Esophagus squamous epithelium (tissue), 5 donors: ENCODE measurements at regions not wholly inside any gene's neighbourhood (a gene's known extent, or its start where the extent isn't known, plus 50 kb on each side); places are given as distances from the start of the nearest gene placed in this dataset.

Experiments
- DNase-seq: peaks from one replicate; lab custom pipeline; 2025; lab: John Stamatoyannopoulos, UW
- H3K27ac ChIP-seq, 4 donors: fragments of 200-600 bp; sonication (generic); one replicate each; pipeline ENCODE4 v1.5.1; 2016 to 2019; ENCODE audit warnings: mild to moderate bottlenecking in 1 of 4
- H3K27me3 ChIP-seq, 4 donors: fragments of 200-600 bp; sonication (generic); 1 replicate in 3 of 4; 2 replicates in 1 of 4; pipeline versions ENCODE4 v1.5.1 to v1.6.0; 2017 to 2021; ENCODE audit warnings: antibody characterized with exemption in 1 of 4
- H3K36me3 ChIP-seq, 3 donors: fragments of 200-600 bp; sonication (generic); one replicate each; pipeline ENCODE4 v1.5.1; 2016 to 2019
- H3K4me1 ChIP-seq, 3 donors: fragments of 200-600 bp; sonication (generic); one replicate each; pipeline ENCODE4 v1.5.1; 2017 to 2019
- H3K4me3 ChIP-seq, 4 donors: fragments of 200-600 bp; sonication (generic); 1 replicate in 3 of 4; 2 replicates in 1 of 4; pipeline ENCODE4 v1.5.1; 2016 to 2019; ENCODE audit warnings: mild to moderate bottlenecking in 2 of 4, moderate library complexity in 1 of 4
- H3K9me3 ChIP-seq, 3 donors: fragments of 200-600 bp; sonication (generic); one replicate each; pipeline ENCODE4 v1.5.1; 2016 to 2019
- CTCF ChIP-seq, 6 experiments: fragments of 450-650 bp in 4 of 6; fragments of 200-600 bp in 2 of 6; sonication (generic) in 2 of 6; IDR thresholded peaks; one replicate each; pipeline ENCODE4 v1.5.1; 2016 to 2019; ENCODE audit warnings: antibody characterized with exemption in 6 of 6, mild to moderate bottlenecking in 4 of 6, moderate library complexity in 4 of 6
- POLR2A ChIP-seq, 4 donors: fragments of 450-650 bp; IDR thresholded peaks; one replicate each; pipeline ENCODE4 v1.6.1; 2017; ENCODE audit warnings: antibody characterized with exemption in 4 of 4, mild to moderate bottlenecking in 4 of 4, moderate library complexity in 3 of 4
- WGBS, 2 donors: methylation state at CpG; one replicate each; pipeline ENCODE4 v1.1.5; 2018; 5-methylcytosine and 5-hydroxymethylcytosine counted together
- intact Hi-C: fragments of 100-400 bp; cut with DNase I; formaldehyde crosslinking; loops from one replicate; pipeline ENCODE4 v1.15.0; 2022
- donor health status: DM: yes; HTN: yes; CAD: no.

GRCh38 chr14:98122527-98122926, 1149.5 kb downstream of the BCL11B start:
- H3K36me3 ChIP-seq: no peaks in the 10 kb centered on the region
- TF ChIP-seq CTCF (IDR thresholded peaks at IDR 0.05): no peak
- TF ChIP-seq POLR2A (IDR thresholded peaks at IDR 0.05): no peak
- H3K4me1 ChIP-seq: peaks cover 0 to 7% (median 0%) of the 10 kb centered on the region in 3 donors
- H3K27ac ChIP-seq: no peak overlapping the region
- intact Hi-C loops: loop anchor here (10.0 kb wide), 1 partner anchor 138 kb away; no protein-coding TSS in a partner anchor
- H3K27me3 ChIP-seq: no peaks in the 10 kb centered on the region
- no peak overlapping the region for H3K4me3 ChIP-seq
- WGBS, 2 donors: 71 to 83% methylated on average over 4 of the region's 4 CpGs
- DNase-seq: no peak
- peaks cover 0 to 10% (median 8%) of the 10 kb centered on the region in 3 donors for H3K9me3 ChIP-seq

- TF ChIP-seq POLR2A (IDR thresholded peaks at IDR 0.05) (no peak), CTCF (IDR thresholded peaks at IDR 0.05) (no peak)
Observed at GRCh38 chr14:98130691-98131090, 1141.3 kb downstream of the BCL11B start.

DNA sequence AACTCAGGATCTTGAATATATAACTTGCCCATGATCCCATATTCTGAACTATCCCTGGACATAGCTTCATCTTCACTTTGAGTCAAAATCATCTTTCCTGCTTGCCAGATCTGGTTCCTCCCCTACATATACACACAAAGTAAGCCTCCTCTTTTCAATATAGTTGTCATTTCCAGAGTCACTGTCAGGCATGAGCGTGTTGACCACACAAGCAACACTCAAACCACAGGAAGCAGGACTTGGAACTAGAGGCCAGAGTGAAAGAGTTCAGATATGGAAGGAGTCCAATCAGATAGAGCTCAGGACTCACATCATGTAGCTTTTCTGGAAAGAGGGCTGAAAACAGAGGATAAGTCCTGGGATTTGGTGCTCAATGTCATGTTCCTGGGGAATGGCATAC, 1140.6 kb downstream of the BCL11B start:
- intact Hi-C loops: loop anchor here (10.0 kb wide), 1 partner anchor 1143 kb away; the partner anchor contains the start of gene BCL11B
- no peak overlapping the region for H3K4me3 ChIP-seq
- H3K27me3 ChIP-seq: peaks cover 0 to 14% (median 0%) of the 10 kb centered on the region in 4 donors
- TF ChIP-seq POLR2A (IDR thresholded peaks at IDR 0.05): no peak
- no peak for TF ChIP-seq CTCF (IDR thresholded peaks at IDR 0.05)
- no peaks in the 10 kb centered on the region for H3K9me3 ChIP-seq
- peaks cover 0 to 13% (median 0%) of the 10 kb centered on the region in 3 donors for H3K4me1 ChIP-seq
- 60 to 73% methylated on average over 1 of the region's 1 CpG for WGBS, 2 donors
- no peaks in the 10 kb centered on the region for H3K36me3 ChIP-seq
- DNase-seq: no peak
- no peak overlapping the region for H3K27ac ChIP-seq

More at GRCh38 chr14:98130691-98131090, 1141.3 kb downstream of the BCL11B start:
- intact Hi-C loops: loop anchor here (10.0 kb wide), 1 partner anchor 1144 kb away; the partner anchor contains the start of gene BCL11B
- Histone ChIP-seq H3K9me3 (no peaks in the 10 kb centered on the region), H3K4me3 (no peak overlapping the region), H3K27ac (no peak overlapping the region), H3K27me3 (peaks cover 0 to 6% (median 0%) of the 10 kb centered on the region in 4 donors), H3K4me1 (peaks cover 0 to 10% (median 0%) of the 10 kb centered on the region in 3 donors), H3K36me3 (no peaks in the 10 kb centered on the region)
- DNase-seq: no peak
- 41 to 53% methylated on average over 2 of the region's 2 CpGs for WGBS, 2 donors

GRCh38 chr14:98133806-98134205, 1138.2 kb downstream of the BCL11B start:
- intact Hi-C loops: loop anchor here (10.0 kb wide), 1 partner anchor 1141 kb away; the partner anchor contains the start of gene BCL11B
- 71 to 85% methylated on average over 4 of the region's 4 CpGs for WGBS, 2 donors
- Histone ChIP-seq H3K36me3 (no peaks in the 10 kb centered on the region), H3K9me3 (no peaks in the 10 kb centered on the region), H3K4me1 (peaks cover 0 to 17% (median 1%) of the 10 kb centered on the region in 3 donors), H3K4me3 (no peak overlapping the region), H3K27ac (no peak overlapping the region), H3K27me3 (peaks cover 0 to 22% (median 0%) of the 10 kb centered on the region in 4 donors)
- TF ChIP-seq POLR2A (IDR thresholded peaks at IDR 0.05) (no peak), CTCF (IDR thresholded peaks at IDR 0.05) (no peak)
- no peak for DNase-seq

DNA sequence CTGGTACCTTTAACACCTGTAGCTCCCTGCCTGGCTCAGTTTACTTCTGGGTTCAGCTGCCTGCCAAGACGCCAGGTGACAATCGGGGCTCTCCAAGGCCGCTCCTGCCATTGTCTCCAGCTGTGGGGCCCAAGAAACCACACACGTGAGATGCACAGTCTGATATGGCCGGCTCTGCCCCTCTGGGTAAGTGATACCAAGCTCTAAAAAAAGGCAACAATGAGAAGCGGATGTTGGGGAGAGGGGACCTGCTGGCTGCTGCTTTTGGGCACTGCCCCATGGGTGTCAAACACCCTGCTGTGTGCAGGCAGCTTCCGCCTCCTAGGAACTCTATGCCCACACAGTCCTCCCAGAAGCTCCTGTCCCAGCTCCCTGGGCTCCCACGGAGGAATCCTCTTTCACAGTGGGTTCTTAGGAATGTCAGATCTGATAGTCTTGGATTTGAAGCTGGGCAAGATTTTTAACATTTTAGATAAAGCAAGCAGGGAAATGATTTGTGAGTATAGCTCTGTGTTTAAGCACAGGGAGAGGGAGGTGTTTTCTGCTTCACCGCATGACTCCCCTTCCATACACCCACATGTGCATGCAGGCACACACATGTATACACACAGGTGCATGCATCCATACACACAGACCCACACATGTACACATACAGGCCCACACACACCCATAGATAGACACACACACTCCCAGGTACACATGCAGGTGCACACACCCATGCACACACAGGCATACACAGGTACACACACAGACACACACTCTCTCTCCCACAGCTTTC, 1135.8 kb downstream of the BCL11B start:
- H3K4me1 ChIP-seq: peaks cover 0 to 19% (median 3%) of the 10 kb centered on the region in 3 donors
- no peaks in the 10 kb centered on the region for H3K36me3 ChIP-seq
- no peaks in the 10 kb centered on the region for H3K9me3 ChIP-seq
- H3K27ac ChIP-seq: no peak overlapping the region
- intact Hi-C loops: loop anchor here (10.0 kb wide), 1 partner anchor 1139 kb away; the partner anchor contains the start of gene BCL11B
- H3K27me3 ChIP-seq: peaks cover 0 to 22% (median 0%) of the 10 kb centered on the region in 4 donors
- DNase-seq: no peak
- 68 to 72% methylated on average over 4 of the region's 9 CpGs for WGBS, 2 donors
- H3K4me3 ChIP-seq: no peak overlapping the region
- TF ChIP-seq CTCF (IDR thresholded peaks at IDR 0.05) (no peak), POLR2A (IDR thresholded peaks at IDR 0.05) (no peak)
